ENCODE measurements at regions not wholly inside any gene's neighbourhood (a gene's known extent, or its start where the extent isn't known, plus 50 kb on each side); places are given as distances from the start of the nearest gene placed in this dataset.

- ATAC-seq (no peak), DNase-seq (ENCODE audit: low spot score) (no peak)
- H4K20me1 ChIP-seq (replicated peaks; ENCODE audit: insufficient read depth) = no peaks in the 10 kb centered on the region
- Mint-ChIP-seq H3K36me3 (ENCODE audit: low read depth) (no peaks in the 10 kb centered on the region), H3K9me3 (no peaks in the 10 kb centered on the region), H3K27ac (no peak overlapping the region), H3K4me3 (no peak overlapping the region), H3K4me1 (peaks cover 4% of the 10 kb centered on the region; the same call in 2 of the 3 replicates), H3K27me3 (ENCODE audit: insufficient read depth, low read depth, poor library complexity) (peaks cover 3% of the 10 kb centered on the region)
- H2AFZ ChIP-seq = no peak overlapping the region
- no peaks in the 10 kb centered on the region for H3F3A ChIP-seq (replicated peaks; ENCODE audit: low read depth)
- no peaks in the 10 kb centered on the region for H3K27me3 ChIP-seq (ENCODE audit: insufficient read depth)
- H3K27ac ChIP-seq (ENCODE audit: low read depth) = no peak overlapping the region
- TF ChIP-seq CTCF (conservative IDR thresholded peaks at IDR 0.05; ENCODE audit: low read depth in 2 of 2) = no peak
- TF ChIP-seq STAT1 (IDR thresholded peaks at IDR 0.05; ENCODE audit: unreplicated experiment) = no peak
- no peak for TF ChIP-seq CREB1 (CRISPR knock-in tag; IDR thresholded peaks at IDR 0.05; ENCODE audit: low read depth)
- TF ChIP-seq ZNF331 (CRISPR knock-in tag; IDR thresholded peaks at IDR 0.05; ENCODE audit: low read depth) = no peak
- TF ChIP-seq EZH2phosphoT487 (IDR thresholded peaks at IDR 0.05; ENCODE audit: unreplicated experiment) = no peak
- TF ChIP-seq NANOG (IDR thresholded peaks at IDR 0.05; ENCODE audit: borderline replicate concordance) = no peak
- TF ChIP-seq POLR2AphosphoS5 (IDR thresholded peaks at IDR 0.05; ENCODE audit: low read depth) = no peak
- TF ChIP-seq JUNB (IDR thresholded peaks at IDR 0.05; ENCODE audit: unreplicated experiment) = no peak
- no peak for TF ChIP-seq EZH2 (IDR thresholded peaks at IDR 0.05; ENCODE audit: low read depth, unreplicated experiment)
- no peak for TF ChIP-seq ETS1 (IDR thresholded peaks at IDR 0.05)
- no peak for TF ChIP-seq REST (IDR thresholded peaks at IDR 0.05; ENCODE audit: unreplicated experiment)
- TF ChIP-seq ZNF114 (CRISPR knock-in tag; IDR thresholded peaks at IDR 0.05) = no peak
- TF ChIP-seq ZNF462 (CRISPR knock-in tag; IDR thresholded peaks at IDR 0.05) = no peak
- no peaks in the 10 kb centered on the region for H3K4me1 ChIP-seq (ENCODE audit: insufficient read depth)
- H3K9me2 ChIP-seq (ENCODE audit: insufficient read depth) = no peaks in the 10 kb centered on the region
- H3K79me2 ChIP-seq (replicated peaks; ENCODE audit: insufficient read depth) = no peaks in the 10 kb centered on the region
- no peak overlapping the region for H3K4me3 ChIP-seq
- H3K36me3 ChIP-seq (ENCODE audit: insufficient read depth) = no peaks in the 10 kb centered on the region
- no peak overlapping the region for H3K4me2 ChIP-seq
Measured at GRCh38 chr6:156699935-156700334, 77.2 kb upstream of the ARID1B start.

Data from GM23338 (cell line).